ENCODE measurements at regions not wholly inside any gene's neighbourhood (a gene's known extent, or its start where the extent isn't known, plus 50 kb on each side); places are given as distances from the start of the nearest gene placed in this dataset.

DNA sequence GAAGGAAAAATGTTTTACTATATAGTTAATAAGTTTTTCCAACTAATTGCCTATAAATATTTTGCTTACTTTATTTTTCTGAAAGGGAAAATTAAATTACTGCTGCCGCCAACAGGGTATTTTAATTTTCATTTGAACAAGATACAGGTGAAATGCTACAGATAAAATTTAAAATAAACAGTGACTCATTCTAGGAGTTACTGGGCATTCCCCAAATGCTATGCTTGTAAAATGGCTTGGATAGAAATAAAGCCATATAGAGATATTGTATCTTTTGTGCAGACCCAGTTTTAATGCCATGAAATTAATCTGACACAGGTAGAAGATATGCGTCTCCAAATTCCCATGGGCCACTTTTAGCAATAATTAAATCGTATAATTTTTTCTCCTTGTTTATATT, 144.5 kb downstream of the NAP1L3 start:
- Histone ChIP-seq H3K56ac (ENCODE audit: extremely low read depth, insufficient read depth, low read length) (no peak overlapping the region), H3K27ac (ENCODE audit: insufficient read depth, low read length) (no peak overlapping the region), H3K14ac (replicated peaks; ENCODE audit: low read depth, low read length) (no peak overlapping the region), H2BK5ac (ENCODE audit: low read depth, low read length, poor library complexity, severe bottlenecking) (no peak overlapping the region), H3K79me1 (ENCODE audit: low read depth in 1 of 2, low read length in 2 of 2) (no peaks in the 10 kb centered on the region), H3K4ac (ENCODE audit: low read depth, low read length) (no peak overlapping the region), H4K20me1 (ENCODE audit: insufficient read depth, low read length) (no peaks in the 10 kb centered on the region), H3K4me3 (ENCODE audit: insufficient read depth, low read depth, low read length) (no peak overlapping the region), H2BK15ac (ENCODE audit: low read depth, low read length) (no peak overlapping the region), H2AFZ (replicated peaks; ENCODE audit: low read length, poor library complexity) (no peak overlapping the region), H3K23ac (ENCODE audit: low read depth, low read length) (no peak overlapping the region), H3K9me1 (ENCODE audit: insufficient read depth, low read length) (no peaks in the 10 kb centered on the region), H4K91ac (ENCODE audit: insufficient read depth, low read depth, low read length) (no peak overlapping the region), H2BK120ac (ENCODE audit: low read depth, low read length) (no peak overlapping the region), H3K9ac (ENCODE audit: low read depth, low read length) (no peak overlapping the region), H3K36me3 (ENCODE audit: control insufficient read depth, insufficient read depth, low read length) (no peaks in the 10 kb centered on the region), H4K5ac (ENCODE audit: low read depth, low read length) (no peak overlapping the region), H3K4me1 (ENCODE audit: control insufficient read depth, insufficient read depth, low read length) (no peaks in the 10 kb centered on the region), H2AK9ac (replicated peaks; ENCODE audit: low read depth, low read length, poor library complexity) (no peak overlapping the region), H3K18ac (ENCODE audit: low read depth, low read length) (no peak overlapping the region), H3K4me2 (ENCODE audit: low read depth, low read length) (no peak overlapping the region), H2AK5ac (ENCODE audit: low read depth, low read length) (no peak overlapping the region), H3K9me3 (ENCODE audit: control insufficient read depth, insufficient read depth, low read length) (no peaks in the 10 kb centered on the region), H3K27me3 (ENCODE audit: control insufficient read depth, insufficient read depth, low read length) (no peaks in the 10 kb centered on the region), H2BK20ac (ENCODE audit: low read depth, low read length) (no peak overlapping the region), H4K8ac (ENCODE audit: low read depth in 2 of 2, low read length in 2 of 2) (no peak overlapping the region)
- ChIA-PET CTCF (no interaction called here), POLR2A (ENCODE audit: unreplicated experiment) (no interaction called here)
- DNase-seq, result no peak
- no CpG with 5 or more reads among the region's 3 CpGs for WGBS, 2 experiments (ENCODE audit: extremely low coverage in 2 of 2, insufficient read length in 1 of 2)
- ATAC-seq (ENCODE audit: low read depth), result no peak
- intact Hi-C loops (cut with micrococcal nuclease), result no loop called here
- TF ChIP-seq, protein P1, sequence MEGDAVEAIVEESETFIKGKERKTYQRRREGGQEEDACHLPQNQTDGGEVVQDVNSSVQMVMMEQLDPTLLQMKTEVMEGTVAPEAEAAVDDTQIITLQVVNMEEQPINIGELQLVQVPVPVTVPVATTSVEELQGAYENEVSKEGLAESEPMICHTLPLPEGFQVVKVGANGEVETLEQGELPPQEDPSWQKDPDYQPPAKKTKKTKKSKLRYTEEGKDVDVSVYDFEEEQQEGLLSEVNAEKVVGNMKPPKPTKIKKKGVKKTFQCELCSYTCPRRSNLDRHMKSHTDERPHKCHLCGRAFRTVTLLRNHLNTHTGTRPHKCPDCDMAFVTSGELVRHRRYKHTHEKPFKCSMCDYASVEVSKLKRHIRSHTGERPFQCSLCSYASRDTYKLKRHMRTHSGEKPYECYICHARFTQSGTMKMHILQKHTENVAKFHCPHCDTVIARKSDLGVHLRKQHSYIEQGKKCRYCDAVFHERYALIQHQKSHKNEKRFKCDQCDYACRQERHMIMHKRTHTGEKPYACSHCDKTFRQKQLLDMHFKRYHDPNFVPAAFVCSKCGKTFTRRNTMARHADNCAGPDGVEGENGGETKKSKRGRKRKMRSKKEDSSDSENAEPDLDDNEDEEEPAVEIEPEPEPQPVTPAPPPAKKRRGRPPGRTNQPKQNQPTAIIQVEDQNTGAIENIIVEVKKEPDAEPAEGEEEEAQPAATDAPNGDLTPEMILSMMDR (conservative IDR thresholded peaks at IDR 0.05; ENCODE audit: low read depth, low read length), result no peak
- TF ChIP-seq MXI1 (IDR thresholded peaks at IDR 0.05; ENCODE audit: borderline replicate concordance, low read depth, low read length) (no peak), FOS (IDR thresholded peaks at IDR 0.05; ENCODE audit: low read depth, low read length) (no peak)
- TF ChIP-seq, protein P2, sequence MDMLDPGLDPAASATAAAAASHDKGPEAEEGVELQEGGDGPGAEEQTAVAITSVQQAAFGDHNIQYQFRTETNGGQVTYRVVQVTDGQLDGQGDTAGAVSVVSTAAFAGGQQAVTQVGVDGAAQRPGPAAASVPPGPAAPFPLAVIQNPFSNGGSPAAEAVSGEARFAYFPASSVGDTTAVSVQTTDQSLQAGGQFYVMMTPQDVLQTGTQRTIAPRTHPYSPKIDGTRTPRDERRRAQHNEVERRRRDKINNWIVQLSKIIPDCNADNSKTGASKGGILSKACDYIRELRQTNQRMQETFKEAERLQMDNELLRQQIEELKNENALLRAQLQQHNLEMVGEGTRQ (IDR thresholded peaks at IDR 0.05; ENCODE audit: low read depth, low read length), result no peak
- in situ Hi-C loops (cut with MboI; ENCODE audit: low sequenced_read_pairs), result no loop called here
- dilution Hi-C loops (cut with HindIII; ENCODE audit: low sequenced_read_pairs, unreplicated experiment), result no loop called here
- no TSS peak for BruUV-seq (replicated peaks)

All from IMR-90 (cell line).